Peyer's patch (tissue), 4 donors: ENCODE measurements at regions not wholly inside any gene's neighbourhood (a gene's known extent, or its start where the extent isn't known, plus 50 kb on each side); places are given as distances from the start of the nearest gene placed in this dataset.
A peak's percentile ranks its signal among the peaks of the same experiment; 100 is the strongest.

Experiments
- DNase-seq, 3 donors: peaks; one replicate each; pipeline ENCODE4 v3.0.0-alpha.2; 2017 to 2019
- H3K27ac ChIP-seq, 4 donors: fragments of 200-600 bp; sonication (generic); one replicate each; pipeline ENCODE4 v1.5.1; 2016 to 2019
- H3K27me3 ChIP-seq, 2 donors: fragments of 200-600 bp; sonication (generic); one replicate each; pipeline ENCODE4 v1.5.1; 2019
- H3K36me3 ChIP-seq, 3 donors: fragments of 200-600 bp; sonication (generic); one replicate each; pipeline ENCODE4 v1.5.1; 2016 to 2019
- H3K4me1 ChIP-seq, 4 donors: fragments of 200-600 bp; sonication (generic); one replicate each; pipeline ENCODE4 v1.5.1; 2016 to 2019
- H3K4me3 ChIP-seq, 4 donors: fragments of 200-600 bp; sonication (generic); 1 replicate in 3 of 4; 2 replicates in 1 of 4; pipeline ENCODE4 v1.5.1; 2016 to 2019; ENCODE audit warnings: mild to moderate bottlenecking in 1 of 4
- H3K9me3 ChIP-seq, 4 donors: fragments of 200-600 bp; sonication (generic); one replicate each; pipeline ENCODE4 v1.5.1; 2016 to 2019; ENCODE audit warnings: mild to moderate bottlenecking in 1 of 4
- POLR2A ChIP-seq, 2 donors: fragments of 450-650 bp; IDR thresholded peaks; one replicate each; pipeline ENCODE4 v1.5.1; 2017; ENCODE audit warnings: antibody characterized with exemption in 2 of 2, mild to moderate bottlenecking in 2 of 2, moderate library complexity in 2 of 2
- TF ChIP-seq, protein P1 (sequence below), 6 experiments: fragments of 450-650 bp in 4 of 6; fragments of 200-600 bp in 2 of 6; sonication (generic) in 1 of 6; IDR thresholded peaks; one replicate each; pipeline ENCODE4 v1.5.1; 2017 to 2019; ENCODE audit warnings: antibody characterized with exemption in 6 of 6, mild to moderate bottlenecking in 3 of 6, moderate library complexity in 1 of 6

- Histone ChIP-seq H3K4me1 (no peaks in the 10 kb centered on the region), H3K4me3 (no peak overlapping the region), H3K27me3 (no peaks in the 10 kb centered on the region), H3K27ac (no peak overlapping the region), H3K36me3 (no peaks in the 10 kb centered on the region), H3K9me3 (no peaks in the 10 kb centered on the region)
- DNase-seq, result no peak
- TF ChIP-seq POLR2A (IDR thresholded peaks at IDR 0.05), result no peak
- TF ChIP-seq, protein P1, sequence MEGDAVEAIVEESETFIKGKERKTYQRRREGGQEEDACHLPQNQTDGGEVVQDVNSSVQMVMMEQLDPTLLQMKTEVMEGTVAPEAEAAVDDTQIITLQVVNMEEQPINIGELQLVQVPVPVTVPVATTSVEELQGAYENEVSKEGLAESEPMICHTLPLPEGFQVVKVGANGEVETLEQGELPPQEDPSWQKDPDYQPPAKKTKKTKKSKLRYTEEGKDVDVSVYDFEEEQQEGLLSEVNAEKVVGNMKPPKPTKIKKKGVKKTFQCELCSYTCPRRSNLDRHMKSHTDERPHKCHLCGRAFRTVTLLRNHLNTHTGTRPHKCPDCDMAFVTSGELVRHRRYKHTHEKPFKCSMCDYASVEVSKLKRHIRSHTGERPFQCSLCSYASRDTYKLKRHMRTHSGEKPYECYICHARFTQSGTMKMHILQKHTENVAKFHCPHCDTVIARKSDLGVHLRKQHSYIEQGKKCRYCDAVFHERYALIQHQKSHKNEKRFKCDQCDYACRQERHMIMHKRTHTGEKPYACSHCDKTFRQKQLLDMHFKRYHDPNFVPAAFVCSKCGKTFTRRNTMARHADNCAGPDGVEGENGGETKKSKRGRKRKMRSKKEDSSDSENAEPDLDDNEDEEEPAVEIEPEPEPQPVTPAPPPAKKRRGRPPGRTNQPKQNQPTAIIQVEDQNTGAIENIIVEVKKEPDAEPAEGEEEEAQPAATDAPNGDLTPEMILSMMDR (IDR thresholded peaks at IDR 0.05), result no peak
Measured at GRCh38 chr1:17877316-17877715, 122.2 kb downstream of the ACTL8 start.

GRCh38 chr1:17877896-17878295 lies 122.8 kb downstream of the ACTL8 start:
- Histone ChIP-seq H3K4me3 (no peak overlapping the region), H3K27me3 (no peaks in the 10 kb centered on the region), H3K4me1 (no peaks in the 10 kb centered on the region), H3K9me3 (no peaks in the 10 kb centered on the region), H3K27ac (no peak overlapping the region), H3K36me3 (no peaks in the 10 kb centered on the region)
- TF ChIP-seq POLR2A (IDR thresholded peaks at IDR 0.05), result no peak
- TF ChIP-seq, protein P1 (IDR thresholded peaks at IDR 0.05), result no peak
- DNase-seq, result peak in 1 of 3 donors; percentile 4

DNA sequence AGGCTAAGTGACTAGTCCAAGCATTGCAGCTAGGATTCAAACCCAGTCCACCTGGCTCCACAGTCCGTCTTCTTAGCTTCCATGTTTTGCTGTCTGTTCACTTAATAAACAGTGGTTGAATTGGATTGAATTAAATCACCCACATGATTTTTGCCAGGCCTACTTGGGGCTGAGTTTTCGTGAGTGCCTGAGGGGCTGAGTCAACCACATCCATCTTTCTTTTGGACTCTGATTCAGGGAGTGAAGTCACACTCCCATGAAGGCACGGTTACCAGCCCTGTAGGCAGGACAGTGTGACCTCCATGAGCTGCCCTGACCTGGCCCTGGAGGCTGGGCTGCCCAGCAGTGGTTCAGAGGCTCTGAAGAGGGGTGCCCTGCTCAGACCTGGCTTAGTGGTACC lies 123.7 kb downstream of the ACTL8 start:
- Histone ChIP-seq H3K4me3 (no peak overlapping the region), H3K27ac (no peak overlapping the region), H3K4me1 (no peaks in the 10 kb centered on the region), H3K9me3 (no peaks in the 10 kb centered on the region), H3K27me3 (no peaks in the 10 kb centered on the region), H3K36me3 (no peaks in the 10 kb centered on the region)
- no peak for TF ChIP-seq POLR2A (IDR thresholded peaks at IDR 0.05)
- TF ChIP-seq, protein P1 (IDR thresholded peaks at IDR 0.05), result no peak
- DNase-seq, result peak in 1 of 3 donors; percentile 15

DNA sequence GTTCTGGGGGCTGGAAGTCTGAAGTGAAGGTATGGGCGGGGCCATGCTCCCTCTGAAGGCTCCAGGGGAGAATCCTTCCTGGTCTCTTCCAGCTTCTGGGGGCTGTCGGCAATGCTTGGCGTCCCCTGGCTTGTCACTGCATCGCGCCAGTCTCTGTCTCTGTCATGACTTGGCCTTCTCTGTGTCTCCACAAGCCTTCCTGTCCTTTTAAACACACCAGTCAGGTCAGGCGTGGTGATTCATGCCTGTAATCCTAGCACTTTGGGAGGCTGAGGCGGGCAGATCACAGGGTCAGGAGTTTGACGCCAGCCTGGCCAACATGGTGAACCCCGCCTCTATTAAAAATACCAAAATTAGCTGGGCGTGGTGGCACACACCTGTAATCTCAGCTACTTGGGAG lies 125.3 kb downstream of the ACTL8 start:
- TF ChIP-seq, protein P1 (IDR thresholded peaks at IDR 0.05), result no peak
- TF ChIP-seq POLR2A (IDR thresholded peaks at IDR 0.05), result no peak
- H3K36me3 ChIP-seq, result no peaks in the 10 kb centered on the region
- peak in 1 of 3 donors; percentile 23 for DNase-seq

DNA sequence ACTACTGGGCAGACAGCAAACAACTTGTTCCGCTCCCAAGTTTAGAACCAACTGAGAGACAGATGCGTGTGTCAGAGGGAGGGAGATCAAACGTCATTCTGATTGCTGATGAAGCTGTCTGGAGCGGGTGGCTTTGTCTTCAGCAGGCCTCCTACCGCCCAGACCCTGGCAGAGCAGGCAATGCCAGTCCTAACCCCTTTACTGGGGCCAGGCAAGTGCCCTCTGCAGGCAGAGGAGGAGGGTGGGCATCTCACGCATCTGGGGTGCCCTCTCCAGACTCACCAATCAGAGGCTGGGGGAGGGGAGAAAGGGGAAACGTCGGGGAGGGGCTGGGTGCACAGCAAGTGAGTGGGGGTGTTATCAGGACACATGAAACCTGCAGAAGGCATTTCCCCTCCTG lies 126.6 kb downstream of the ACTL8 start:
- no peaks in the 10 kb centered on the region for H3K9me3 ChIP-seq
- no peak overlapping the region for H3K27ac ChIP-seq
- no peaks in the 10 kb centered on the region for H3K4me1 ChIP-seq
- H3K27me3 ChIP-seq, result no peaks in the 10 kb centered on the region
- H3K36me3 ChIP-seq, result no peaks in the 10 kb centered on the region
- DNase-seq, result peak in 1 of 3 donors; percentile 1
- no peak overlapping the region for H3K4me3 ChIP-seq
- TF ChIP-seq, protein P1 (IDR thresholded peaks at IDR 0.05), result no peak
- no peak for TF ChIP-seq POLR2A (IDR thresholded peaks at IDR 0.05)

More for the DNA sequence above, 125.3 kb downstream of the ACTL8 start:
- H3K9me3 ChIP-seq, result no peaks in the 10 kb centered on the region
- H3K27ac ChIP-seq, result no peak overlapping the region
- H3K4me3 ChIP-seq, result no peak overlapping the region
- no peaks in the 10 kb centered on the region for H3K27me3 ChIP-seq
- no peaks in the 10 kb centered on the region for H3K4me1 ChIP-seq

DNA sequence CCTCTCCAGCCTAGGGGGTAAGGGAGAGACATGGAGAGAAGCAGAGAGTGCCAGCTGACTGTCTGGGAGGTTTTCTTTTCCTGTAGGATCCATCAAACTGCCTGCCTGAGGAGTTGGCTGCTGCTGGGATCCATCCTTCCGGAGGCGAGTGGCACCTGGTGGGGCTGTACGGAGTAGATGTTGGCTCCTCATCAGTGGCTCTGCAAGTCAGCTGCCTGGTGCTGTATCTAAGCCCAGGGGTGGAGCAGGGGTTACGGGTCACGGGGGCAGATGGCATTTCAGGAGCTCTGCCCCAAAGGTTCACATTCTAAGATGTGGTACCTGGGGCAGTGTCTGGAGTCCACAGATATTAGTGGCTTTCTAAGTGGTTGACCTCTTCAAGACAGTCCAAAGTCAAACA lies 128.0 kb downstream of the ACTL8 start:
- TF ChIP-seq POLR2A (IDR thresholded peaks at IDR 0.05), result no peak
- TF ChIP-seq, protein P1 (IDR thresholded peaks at IDR 0.05), result no peak
- no peak overlapping the region for H3K4me3 ChIP-seq
- H3K36me3 ChIP-seq, result no peaks in the 10 kb centered on the region
- H3K4me1 ChIP-seq, result no peaks in the 10 kb centered on the region
- H3K27ac ChIP-seq, result no peak overlapping the region
- H3K9me3 ChIP-seq, result no peaks in the 10 kb centered on the region
- no peaks in the 10 kb centered on the region for H3K27me3 ChIP-seq
- DNase-seq, result peak in 1 of 3 donors; percentile 29
